SU-DHL-6 (cell line): ENCODE measurements at regions not wholly inside any gene's neighbourhood (a gene's known extent, or its start where the extent isn't known, plus 50 kb on each side); places are given as distances from the start of the nearest gene placed in this dataset.

ENCODE experiments used
- EZH2phosphoT487 ChIP-seq: fragments of 200-600 bp; sonication (generic), shearing (Covaris generic); conservative IDR thresholded peaks from 2 replicates; pipeline ENCODE4 v1.6.1; 2018; ENCODE audit warnings: mild to moderate bottlenecking, antibody characterized with exemption, low read length, moderate library complexity, mixed read lengths
- TF ChIP-seq, protein P1 (sequence below): fragments of 200-600 bp; sonication (generic); IDR thresholded peaks from one replicate; pipeline ENCODE4 v1.5.1; 2017; ENCODE audit warnings: antibody characterized with exemption, mild to moderate bottlenecking, low read length, moderate library complexity; ENCODE audit not compliant: insufficient read depth, poor library complexity, severe bottlenecking

DNA sequence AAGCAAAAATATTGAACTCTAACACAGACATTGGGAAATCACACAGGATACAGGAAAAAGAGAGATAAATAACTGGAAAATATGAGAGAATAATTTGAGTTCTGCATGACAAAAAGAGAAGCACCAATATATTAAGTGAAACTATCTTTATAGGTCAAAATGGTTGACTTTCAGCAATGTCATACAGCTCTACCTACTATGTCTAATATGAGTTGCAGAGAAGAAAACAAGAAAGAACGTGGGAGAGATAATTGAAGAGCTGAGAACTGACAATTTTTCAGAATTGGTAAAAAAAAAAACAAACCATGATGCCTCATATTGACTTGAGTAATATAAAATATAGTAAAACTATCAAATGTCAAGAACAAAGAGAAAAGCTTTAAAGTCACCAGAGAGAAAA, 221.7 kb downstream of the BCL11B start:
- TF ChIP-seq, protein P1, sequence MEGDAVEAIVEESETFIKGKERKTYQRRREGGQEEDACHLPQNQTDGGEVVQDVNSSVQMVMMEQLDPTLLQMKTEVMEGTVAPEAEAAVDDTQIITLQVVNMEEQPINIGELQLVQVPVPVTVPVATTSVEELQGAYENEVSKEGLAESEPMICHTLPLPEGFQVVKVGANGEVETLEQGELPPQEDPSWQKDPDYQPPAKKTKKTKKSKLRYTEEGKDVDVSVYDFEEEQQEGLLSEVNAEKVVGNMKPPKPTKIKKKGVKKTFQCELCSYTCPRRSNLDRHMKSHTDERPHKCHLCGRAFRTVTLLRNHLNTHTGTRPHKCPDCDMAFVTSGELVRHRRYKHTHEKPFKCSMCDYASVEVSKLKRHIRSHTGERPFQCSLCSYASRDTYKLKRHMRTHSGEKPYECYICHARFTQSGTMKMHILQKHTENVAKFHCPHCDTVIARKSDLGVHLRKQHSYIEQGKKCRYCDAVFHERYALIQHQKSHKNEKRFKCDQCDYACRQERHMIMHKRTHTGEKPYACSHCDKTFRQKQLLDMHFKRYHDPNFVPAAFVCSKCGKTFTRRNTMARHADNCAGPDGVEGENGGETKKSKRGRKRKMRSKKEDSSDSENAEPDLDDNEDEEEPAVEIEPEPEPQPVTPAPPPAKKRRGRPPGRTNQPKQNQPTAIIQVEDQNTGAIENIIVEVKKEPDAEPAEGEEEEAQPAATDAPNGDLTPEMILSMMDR = no peak
- no peak for TF ChIP-seq EZH2phosphoT487
